ENCODE measurements at regions not wholly inside any gene's neighbourhood (a gene's known extent, or its start where the extent isn't known, plus 50 kb on each side); places are given as distances from the start of the nearest gene placed in this dataset.
"Not testable (repeated sequence)": the region's sequence is repeated elsewhere in the genome, so short reads cannot be mapped to it uniquely, and the experiment has no call there.

DNA sequence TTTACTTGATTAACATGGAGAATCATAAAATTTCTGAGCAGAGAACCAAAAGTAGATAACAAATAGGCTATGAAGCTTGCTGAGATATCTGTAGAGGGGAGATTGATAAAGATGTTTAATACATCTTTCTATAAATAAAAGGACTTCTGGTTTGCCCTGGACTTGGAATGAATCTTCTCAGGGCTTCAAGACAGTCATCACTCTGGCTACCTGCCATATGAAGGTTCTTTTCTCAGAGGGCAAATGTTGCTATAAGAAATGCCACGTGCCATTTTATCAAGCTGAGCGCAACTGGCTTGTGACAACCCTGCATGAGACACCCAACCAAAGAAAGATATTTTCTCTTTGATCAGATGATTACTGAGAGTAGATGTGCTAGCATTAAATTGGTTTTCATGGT, 192.5 kb downstream of the WNT5A start:
- no peak for DNase-seq

- no peak for DNase-seq
Measured at GRCh38 chr3:55292360-55292759, 194.7 kb downstream of the WNT5A start.

- DNase-seq = no peak
Measured at GRCh38 chr3:55288657-55289056, 198.4 kb downstream of the WNT5A start.

DNA sequence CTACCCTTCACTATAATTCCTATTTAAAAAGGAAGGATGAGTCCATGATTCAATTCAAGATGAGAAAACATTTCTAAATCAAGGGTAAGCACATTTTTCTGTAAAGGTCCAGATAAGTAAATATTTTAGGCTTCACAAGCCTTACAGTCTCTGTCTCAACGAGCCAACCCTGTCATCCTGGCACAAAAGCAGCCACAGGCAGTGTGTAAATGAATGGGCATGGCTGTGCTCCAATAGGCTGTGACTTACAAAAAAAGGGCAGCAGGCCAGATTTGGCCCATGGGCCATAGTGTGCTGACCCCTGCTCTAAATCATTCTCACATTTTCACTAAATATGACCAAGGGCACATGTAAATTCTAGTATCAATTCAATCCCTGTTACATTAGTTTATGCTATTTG, 200.4 kb downstream of the WNT5A start:
- no peak for DNase-seq

- no peak for DNase-seq
Measured at GRCh38 chr3:55285156-55285555, 201.9 kb downstream of the WNT5A start.

GRCh38 chr3:55283441-55283925, 203.6 kb downstream of the WNT5A start:
- no peak for DNase-seq

GRCh38 chr3:55282994-55283393, 204.1 kb downstream of the WNT5A start:
- DNase-seq = peak; percentile 60

- DNase-seq = no peak
Measured at GRCh38 chr3:55272031-55272645, 215.0 kb downstream of the WNT5A start.

DNA sequence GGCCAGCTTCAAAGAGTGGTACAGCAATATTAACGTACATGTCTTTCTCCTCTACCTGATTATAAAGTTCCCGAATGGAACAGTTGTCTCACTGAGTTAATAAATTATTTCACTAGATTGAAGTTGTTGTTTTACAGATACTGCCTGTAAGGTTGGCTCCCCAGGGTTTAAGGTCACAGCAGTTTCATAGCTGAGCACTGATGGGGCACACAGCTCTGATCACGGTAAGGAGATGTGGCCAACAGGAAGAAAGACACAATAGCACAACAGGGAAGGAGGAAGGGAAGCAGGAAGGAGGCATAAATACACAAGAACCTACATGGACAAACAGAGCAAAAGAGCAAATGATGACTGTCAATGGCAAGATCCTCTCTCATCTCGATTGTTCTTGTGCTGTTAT, 215.6 kb downstream of the WNT5A start:
- DNase-seq = no peak

GRCh38 chr3:55270976-55271375, 216.1 kb downstream of the WNT5A start:
- DNase-seq = no peak

DNA sequence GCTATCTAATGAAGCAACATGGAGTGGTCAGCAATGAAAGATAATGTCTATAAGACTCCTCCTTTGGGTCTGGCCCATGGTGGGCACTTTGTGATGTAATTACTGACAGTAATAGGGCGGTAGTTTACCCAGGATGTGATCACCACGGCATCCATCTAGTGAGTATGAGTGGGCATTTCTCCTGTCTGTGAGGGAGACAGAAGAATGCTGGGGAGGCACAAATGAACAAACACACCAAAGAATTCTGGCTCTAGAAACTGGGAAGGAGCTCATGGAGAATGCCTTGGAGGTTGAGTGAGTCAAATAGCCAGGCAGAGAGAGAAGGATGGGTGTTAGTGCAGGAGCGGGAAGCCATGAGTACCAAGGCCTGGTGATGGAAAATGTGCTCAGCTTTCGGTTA, 217.5 kb downstream of the WNT5A start:
- DNase-seq = no peak

- DNase-seq = no peak
Measured at GRCh38 chr3:55269096-55269495, 218.0 kb downstream of the WNT5A start.

DNA sequence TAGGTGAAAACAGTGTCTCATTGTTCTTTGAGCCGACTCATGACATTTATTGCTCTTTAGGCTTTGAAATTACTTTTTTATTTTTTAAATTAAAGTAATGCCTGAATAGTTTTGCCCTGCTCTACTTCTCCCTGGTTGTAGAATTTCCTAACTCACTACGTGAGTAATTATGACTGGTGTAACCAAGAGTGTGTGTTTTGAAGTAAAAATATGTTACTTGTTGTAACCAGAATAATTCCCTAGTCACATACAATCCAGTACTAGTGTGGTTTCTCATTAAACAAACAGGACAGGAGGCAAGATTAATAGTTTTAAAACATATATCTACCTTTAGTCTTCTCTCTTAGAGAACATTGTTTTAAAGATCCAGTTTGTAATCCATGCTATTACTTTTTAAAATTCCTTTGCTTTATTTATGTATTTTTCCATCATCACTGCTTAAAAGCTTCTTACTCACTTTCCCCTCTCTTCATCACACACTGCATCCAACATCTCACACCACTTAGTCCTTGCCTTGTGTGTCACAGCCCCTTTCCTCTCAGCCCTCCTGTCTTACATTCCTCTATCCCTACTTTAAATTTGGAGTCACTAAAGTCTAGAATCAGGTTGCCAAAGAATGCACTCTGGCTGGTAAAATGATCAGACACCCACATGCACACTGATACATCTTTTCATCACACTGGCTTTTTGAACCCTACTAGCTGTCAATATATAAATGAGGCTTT, 219.7 kb downstream of the WNT5A start:
- DNase-seq = no peak

DNA sequence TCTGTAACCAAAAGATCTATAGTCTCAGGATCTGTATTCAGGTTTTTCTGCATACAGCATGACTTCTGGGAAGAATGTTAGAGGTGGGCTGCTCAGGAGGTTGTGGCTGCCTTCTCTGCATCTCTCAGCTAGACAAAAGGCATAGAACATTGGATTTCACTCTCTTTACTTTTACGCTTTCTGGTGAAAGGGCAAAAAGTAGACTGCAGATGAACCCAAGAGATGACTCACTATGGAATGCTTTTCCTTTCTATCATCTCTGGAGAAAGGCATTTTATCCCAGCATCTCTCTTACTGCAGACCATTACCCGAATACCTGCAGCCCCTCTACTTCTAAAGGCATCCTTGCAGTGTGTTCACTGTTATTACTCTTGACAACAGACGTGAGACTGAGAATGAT, 222.2 kb downstream of the WNT5A start:
- no peak for DNase-seq

- no peak for DNase-seq
Measured at GRCh38 chr3:55252921-55253320, 234.2 kb downstream of the WNT5A start.

DNA sequence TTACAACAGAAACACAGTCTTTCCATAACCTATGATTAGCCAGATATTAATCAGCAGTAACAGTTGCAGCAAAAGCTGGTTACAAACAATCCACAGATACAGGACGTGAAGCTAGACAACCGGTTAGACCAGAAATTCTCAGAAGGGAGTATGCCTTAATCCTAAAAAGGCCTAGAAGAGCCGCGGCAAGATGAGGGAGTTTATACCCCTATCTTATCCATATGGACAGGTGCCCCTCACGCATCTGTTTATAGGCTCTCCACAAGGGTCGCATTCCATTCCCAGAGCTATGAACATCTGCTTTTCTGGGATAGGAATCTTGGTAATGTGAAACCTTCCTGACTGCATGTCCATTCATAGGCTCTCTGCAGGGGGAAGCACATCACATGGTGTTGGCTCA, 237.9 kb downstream of the WNT5A start:
- not testable (repeated sequence) for DNase-seq

DNA sequence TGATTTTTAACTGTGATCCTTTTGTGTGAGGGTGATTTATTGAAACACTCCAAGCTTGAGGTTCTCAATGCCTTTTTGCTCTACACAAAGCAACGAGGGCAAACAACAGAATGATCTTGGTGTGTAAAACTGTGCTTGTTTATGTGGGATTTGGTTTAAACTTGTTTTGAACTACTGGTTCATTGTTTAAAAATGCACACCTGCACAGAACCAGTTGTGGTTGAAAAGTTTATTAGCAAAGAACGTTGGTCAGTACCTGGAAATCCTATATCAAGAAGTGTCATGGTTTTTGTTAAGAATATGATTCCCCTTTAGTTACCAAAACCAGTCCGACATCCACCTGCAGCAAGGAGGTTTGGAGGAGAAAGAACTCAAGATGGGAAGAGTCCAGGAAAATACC, 239.4 kb downstream of the WNT5A start:
- DNase-seq = no peak

GRCh38 chr3:55246033-55246432, 241.1 kb downstream of the WNT5A start:
- no peak for DNase-seq

- DNase-seq = no peak
Measured at GRCh38 chr3:55245351-55245750, 241.8 kb downstream of the WNT5A start.

- DNase-seq = no peak
Measured at GRCh38 chr3:55244247-55244646, 242.9 kb downstream of the WNT5A start.

DNA sequence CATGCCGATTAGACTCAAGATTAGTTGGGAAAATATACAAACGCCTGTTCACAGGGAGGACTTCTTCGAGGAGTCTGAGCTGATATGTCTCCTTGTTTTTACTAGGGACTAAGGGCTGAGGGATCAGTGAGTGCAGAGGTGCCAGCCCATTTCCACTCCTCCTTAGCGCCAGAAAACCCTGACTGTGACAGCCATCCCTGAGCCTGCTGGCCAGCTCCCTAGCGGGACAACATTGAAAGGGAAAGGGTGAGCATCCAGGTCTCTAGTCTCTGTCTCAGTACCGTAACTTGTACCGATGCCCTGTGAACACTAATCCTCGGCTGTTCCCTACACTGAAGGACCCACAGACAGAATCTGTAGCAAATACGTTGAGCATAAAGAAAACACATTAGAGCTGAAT, 243.4 kb downstream of the WNT5A start:
- no peak for DNase-seq

- no peak for DNase-seq
Measured at GRCh38 chr3:55242921-55243320, 244.2 kb downstream of the WNT5A start.

- no peak for DNase-seq
Measured at GRCh38 chr3:55241098-55241497, 246.0 kb downstream of the WNT5A start.

GRCh38 chr3:55235416-55235815, 251.7 kb downstream of the WNT5A start:
- no peak for DNase-seq

DNA sequence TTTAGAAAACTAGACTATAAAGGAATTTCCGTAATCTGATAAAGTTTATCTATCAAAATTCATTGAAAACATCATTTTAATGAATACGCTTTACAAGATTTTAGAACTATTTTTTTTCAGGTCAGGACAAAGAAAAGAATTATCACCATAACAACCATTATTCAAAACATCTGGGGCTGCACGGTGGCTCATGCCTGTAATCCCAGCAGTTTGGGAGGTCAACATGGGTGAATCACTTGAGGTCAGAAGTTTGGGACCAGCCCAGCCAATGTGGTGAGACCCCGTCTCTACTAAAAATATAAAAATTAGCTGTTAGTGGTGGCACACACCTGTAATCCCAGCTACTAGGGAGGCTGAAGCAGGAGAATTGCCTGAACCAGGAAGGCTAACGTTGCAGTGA, 260.4 kb downstream of the WNT5A start:
- DNase-seq = no peak
